ENCODE measurements at regions not wholly inside any gene's neighbourhood (a gene's known extent, or its start where the extent isn't known, plus 50 kb on each side); places are given as distances from the start of the nearest gene placed in this dataset.

GRCh38 chr3:147713234-147714133, 304.3 kb downstream of the ZIC1 start:
- Mint-ChIP-seq H3K9me3 (ENCODE audit: low read depth) (peaks cover 19% of the 10 kb centered on the region), H3K27ac (ENCODE audit: unreplicated experiment) (no peak overlapping the region), H3K36me3 (ENCODE audit: low read depth) (no peaks in the 10 kb centered on the region), H3K4me3 (ENCODE audit: unreplicated experiment) (no peak overlapping the region), H3K27me3 (ENCODE audit: low read depth) (no peaks in the 10 kb centered on the region), H3K4me1 (ENCODE audit: low read depth) (peaks cover 9% of the 10 kb centered on the region)
- no peak for DNase-seq (ENCODE audit: low spot score)
- TF ChIP-seq CTCF (IDR thresholded peaks at IDR 0.05), result no peak

- DNase-seq (ENCODE audit: low spot score), result no peak
- no peak for TF ChIP-seq CTCF (IDR thresholded peaks at IDR 0.05)
- no peak overlapping the region for H3K27ac Mint-ChIP-seq (ENCODE audit: unreplicated experiment)
- no peaks in the 10 kb centered on the region for H3K36me3 Mint-ChIP-seq (ENCODE audit: low read depth)
- no peaks in the 10 kb centered on the region for H3K9me3 Mint-ChIP-seq (ENCODE audit: low read depth)
- H3K4me3 Mint-ChIP-seq (ENCODE audit: unreplicated experiment), result no peak overlapping the region
- no peaks in the 10 kb centered on the region for H3K4me1 Mint-ChIP-seq (ENCODE audit: low read depth)
- H3K27me3 Mint-ChIP-seq (ENCODE audit: low read depth), result no peaks in the 10 kb centered on the region
These were observed 320.5 kb downstream of the ZIC1 start for GRCh38 chr3:147729641-147730040.

GRCh38 chr3:147730284-147730683, 321.1 kb downstream of the ZIC1 start:
- no peak for TF ChIP-seq CTCF (IDR thresholded peaks at IDR 0.05)
- no peaks in the 10 kb centered on the region for H3K27me3 Mint-ChIP-seq (ENCODE audit: low read depth)
- no peaks in the 10 kb centered on the region for H3K36me3 Mint-ChIP-seq (ENCODE audit: low read depth)
- DNase-seq (ENCODE audit: low spot score), result no peak
- H3K4me1 Mint-ChIP-seq (ENCODE audit: low read depth), result no peaks in the 10 kb centered on the region
- no peak overlapping the region for H3K4me3 Mint-ChIP-seq (ENCODE audit: unreplicated experiment)
- no peaks in the 10 kb centered on the region for H3K9me3 Mint-ChIP-seq (ENCODE audit: low read depth)
- H3K27ac Mint-ChIP-seq (ENCODE audit: unreplicated experiment), result no peak overlapping the region

GRCh38 chr3:147733217-147733616, 324.1 kb downstream of the ZIC1 start:
- no peak for DNase-seq (ENCODE audit: low spot score)
- Mint-ChIP-seq H3K27me3 (ENCODE audit: low read depth) (no peaks in the 10 kb centered on the region), H3K9me3 (ENCODE audit: low read depth) (no peaks in the 10 kb centered on the region), H3K36me3 (ENCODE audit: low read depth) (no peaks in the 10 kb centered on the region), H3K4me1 (ENCODE audit: low read depth) (peaks cover 3% of the 10 kb centered on the region), H3K27ac (ENCODE audit: unreplicated experiment) (no peak overlapping the region), H3K4me3 (ENCODE audit: unreplicated experiment) (no peak overlapping the region)
- TF ChIP-seq CTCF (IDR thresholded peaks at IDR 0.05), result no peak

- DNase-seq (ENCODE audit: low spot score), result no peak
- no peak for TF ChIP-seq CTCF (IDR thresholded peaks at IDR 0.05)
- Mint-ChIP-seq H3K27ac (ENCODE audit: unreplicated experiment) (no peak overlapping the region), H3K9me3 (ENCODE audit: low read depth) (no peaks in the 10 kb centered on the region), H3K4me3 (ENCODE audit: unreplicated experiment) (no peak overlapping the region), H3K36me3 (ENCODE audit: low read depth) (no peaks in the 10 kb centered on the region), H3K27me3 (ENCODE audit: low read depth) (no peaks in the 10 kb centered on the region), H3K4me1 (ENCODE audit: low read depth) (peaks cover 3% of the 10 kb centered on the region)
These were observed 326.5 kb downstream of the ZIC1 start for GRCh38 chr3:147735616-147736015.

Measured in chondrocyte (in vitro differentiated cells).